ENCODE measurements at regions not wholly inside any gene's neighbourhood (a gene's known extent, or its start where the extent isn't known, plus 50 kb on each side); places are given as distances from the start of the nearest gene placed in this dataset.
A peak's percentile ranks its signal among the peaks of the same experiment; 100 is the strongest.

DNA sequence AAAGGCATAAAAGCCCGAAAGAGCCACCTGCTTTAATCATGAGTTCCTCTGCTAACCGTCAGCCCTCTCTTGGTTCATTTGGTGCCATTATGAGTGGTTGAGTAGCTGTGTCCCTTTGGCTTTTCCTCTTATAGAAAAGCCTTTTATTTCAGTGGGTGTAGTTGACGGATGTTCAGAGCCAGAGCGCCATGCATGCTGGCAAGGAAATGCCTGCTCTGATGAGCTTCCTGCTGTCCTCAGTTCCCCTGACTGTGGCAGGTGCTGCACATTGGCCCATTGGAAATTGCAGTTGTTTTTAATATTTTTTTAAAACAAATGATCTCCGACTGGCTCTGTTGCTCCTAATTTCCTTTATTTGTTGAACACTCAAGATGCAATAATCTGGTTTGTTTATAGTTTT is 77.3 kb upstream of the LIMCH1 start:
- DNase-seq (ENCODE audit: low spot score): no peak

- DNase-seq (ENCODE audit: low spot score): no peak
Measured at GRCh38 chr4:41461780-41462307, 76.1 kb upstream of the LIMCH1 start.

DNA sequence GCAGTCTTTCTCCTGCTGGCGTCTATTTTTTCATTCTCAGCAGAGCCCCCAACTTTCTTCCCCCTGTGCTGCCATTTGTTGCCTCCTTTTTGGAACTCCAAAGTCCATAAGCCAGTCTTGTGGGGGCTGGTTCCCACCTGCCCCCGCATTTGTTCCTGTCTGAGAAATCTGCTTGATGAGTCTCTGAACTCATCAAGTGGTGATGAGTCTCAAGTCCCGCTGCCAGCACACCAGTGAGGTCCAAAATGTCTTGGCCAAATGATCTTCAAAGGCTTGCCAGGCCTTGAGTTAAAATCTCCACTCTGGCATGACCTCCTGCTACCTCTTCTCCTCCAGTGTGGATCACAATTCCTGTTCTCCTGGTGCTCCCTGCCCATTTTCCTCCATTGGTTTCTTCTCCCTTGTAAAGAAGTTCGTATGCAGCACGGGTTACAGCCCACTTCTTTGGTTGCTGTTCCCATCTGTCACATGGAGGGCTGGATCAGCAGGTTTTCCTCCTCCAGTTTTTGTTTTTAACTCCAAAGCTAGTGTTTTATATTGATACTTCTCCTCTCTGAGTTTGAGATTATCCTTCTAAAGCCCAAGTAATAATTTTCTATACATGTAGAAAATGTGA is 72.7 kb upstream of the LIMCH1 start:
- DNase-seq (ENCODE audit: low spot score): no peak

GRCh38 chr4:41466249-41466648 is 71.7 kb upstream of the LIMCH1 start:
- no peak for DNase-seq (ENCODE audit: low spot score)

GRCh38 chr4:41468122-41468521 is 69.8 kb upstream of the LIMCH1 start:
- DNase-seq (ENCODE audit: low spot score): no peak

- DNase-seq (ENCODE audit: low spot score): no peak
Measured at GRCh38 chr4:41471126-41472071, 66.6 kb upstream of the LIMCH1 start.

DNA sequence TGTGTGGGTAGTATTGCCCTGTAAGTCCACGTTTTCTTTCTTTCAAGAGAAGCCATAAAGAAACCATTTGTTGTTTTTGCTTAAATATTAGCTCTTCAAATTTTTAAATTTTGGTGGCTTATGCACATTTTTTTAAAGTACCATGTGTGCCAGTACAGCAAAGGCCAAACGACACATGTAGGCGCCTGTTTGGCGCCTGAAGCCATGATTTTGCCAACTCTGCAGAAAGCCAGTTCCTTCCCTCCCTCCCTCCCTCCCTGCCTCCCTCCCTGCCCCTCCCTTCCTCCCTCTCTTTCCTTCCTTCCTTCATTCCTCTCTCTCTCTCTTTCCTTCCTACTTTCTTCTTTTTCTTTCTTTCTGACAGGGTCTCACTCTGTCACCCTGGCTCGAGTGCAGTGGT is 65.9 kb upstream of the LIMCH1 start:
- no peak for DNase-seq (ENCODE audit: low spot score)

- no peak for DNase-seq (ENCODE audit: low spot score)
Measured at GRCh38 chr4:41473176-41473575, 64.8 kb upstream of the LIMCH1 start.

- DNase-seq (ENCODE audit: low spot score): peak; percentile 47
Measured at GRCh38 chr4:41475402-41475801, 62.6 kb upstream of the LIMCH1 start.

DNA sequence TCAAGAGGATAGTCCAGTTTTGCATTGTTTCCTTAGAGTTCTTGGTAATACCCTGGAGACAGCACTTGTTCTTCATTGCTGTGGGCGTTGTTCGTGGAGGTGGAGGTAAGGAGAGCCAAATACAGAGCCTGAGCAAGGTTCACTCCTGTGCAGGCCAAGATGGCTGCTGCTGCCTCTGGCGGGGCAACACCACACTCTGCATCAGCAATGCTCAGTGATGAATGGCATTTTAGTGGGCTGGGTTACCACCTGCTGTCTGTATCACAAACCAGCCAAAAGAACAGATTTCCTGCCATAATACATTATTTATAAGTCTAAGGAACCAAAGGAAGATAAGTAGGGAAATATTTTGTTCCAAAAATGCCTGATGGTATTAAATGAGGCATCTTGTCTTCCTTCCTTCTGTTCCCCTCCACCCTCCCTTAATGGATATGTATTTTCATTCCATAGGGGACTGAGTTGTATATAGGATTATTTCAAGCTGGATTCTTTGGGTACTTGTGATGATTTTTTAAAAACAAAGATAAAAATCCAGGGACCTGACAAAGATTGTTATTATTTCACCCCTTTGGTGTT is 61.6 kb upstream of the LIMCH1 start:
- DNase-seq (ENCODE audit: low spot score): no peak

- DNase-seq (ENCODE audit: low spot score): no peak
Measured at GRCh38 chr4:41477181-41477905, 60.6 kb upstream of the LIMCH1 start.

DNA sequence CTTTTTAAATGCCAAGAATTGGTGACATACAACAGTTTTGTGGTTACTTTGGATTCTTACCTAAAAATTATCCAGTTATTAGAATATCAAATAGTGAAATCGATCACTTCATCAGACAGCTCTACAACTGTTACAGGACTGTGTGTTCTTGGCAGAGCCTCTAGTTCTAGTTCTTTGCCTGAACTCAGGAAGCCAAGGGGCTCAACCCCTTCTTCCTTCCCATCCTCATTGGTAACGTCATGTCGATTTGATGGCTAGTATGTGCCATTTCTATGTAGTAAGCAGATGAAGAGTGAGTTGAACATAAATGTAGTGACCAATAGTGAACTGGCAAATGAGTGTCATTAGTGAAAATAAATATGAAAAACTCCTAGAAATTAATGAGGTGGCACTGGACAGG is 59.4 kb upstream of the LIMCH1 start:
- no peak for DNase-seq (ENCODE audit: low spot score)

- no peak for DNase-seq (ENCODE audit: low spot score)
Measured at GRCh38 chr4:41480896-41481311, 57.1 kb upstream of the LIMCH1 start.

- no peak for DNase-seq (ENCODE audit: low spot score)
Measured at GRCh38 chr4:41483771-41484170, 54.2 kb upstream of the LIMCH1 start.

- no peak for DNase-seq (ENCODE audit: low spot score)
Measured at GRCh38 chr4:41485041-41485440, 52.9 kb upstream of the LIMCH1 start.

- no peak for DNase-seq (ENCODE audit: low spot score)
Measured at GRCh38 chr4:41487868-41488440, 50.0 kb upstream of the LIMCH1 start.
